AG04450 (cell line): ENCODE measurements at regions not wholly inside any gene's neighbourhood (a gene's known extent, or its start where the extent isn't known, plus 50 kb on each side); places are given as distances from the start of the nearest gene placed in this dataset.

Experiments used
- CTCF ChIA-PET: fragments of 300-600, 350-600 bp; formaldehyde crosslinking; extraction: SDS; loops from one replicate; lab custom pipeline; 2022; ENCODE audit warnings: antibody characterized with exemption, inconsistent platforms; lab: Charles Lee
- POLR2A ChIA-PET: fragments of 350-600 bp; formaldehyde crosslinking; extraction: SDS; loops from one replicate; lab custom pipeline; 2021; ENCODE audit warnings: antibody characterized with exemption, inconsistent platforms; lab: Yijun Ruan, JAX
- DNase-seq: peaks from one replicate; pipeline ENCODE4 v3.0.0-alpha.2; 2011; ENCODE audit warnings: low read depth, low spot score
- H3K27ac ChIP-seq: one replicate; pipeline ENCODE4 v1.5.1; 2012; ENCODE audit warnings: low read depth, low read length, control low read depth
- H3K27me3 ChIP-seq: one replicate; pipeline ENCODE4 v1.6.0; 2012; ENCODE audit warnings: low read length; ENCODE audit not compliant: control insufficient read depth, insufficient read depth
- H3K4me3 ChIP-seq: 2 replicates; pipeline ENCODE4 v1.5.1; 2011; ENCODE audit warnings: mild to moderate bottlenecking, low read depth, low read length, control low read depth
- H3K9me3 ChIP-seq: 2 replicates; pipeline ENCODE4 v1.5.1; 2012; ENCODE audit warnings: low read length; ENCODE audit not compliant: control insufficient read depth, insufficient read depth
- CTCF ChIP-seq: IDR thresholded peaks from 2 replicates; pipeline ENCODE4 v1.5.1; 2011; ENCODE audit warnings: low read depth, low read length, control low read depth, inconsistent platforms

- Histone ChIP-seq H3K27me3 (peaks cover 12% of the 10 kb centered on the region), H3K4me3 (no peak overlapping the region), H3K27ac (no peak overlapping the region), H3K9me3 (no peaks in the 10 kb centered on the region)
- ChIA-PET CTCF (no interaction called here), POLR2A (no interaction called here)
- no peak for TF ChIP-seq CTCF
- no peak for DNase-seq
Observed at GRCh38 chr13:109521719-109522118, 264.7 kb downstream of the IRS2 start.

GRCh38 chr13:109517517-109517916 lies 268.9 kb downstream of the IRS2 start:
- CTCF ChIA-PET = no interaction called here

GRCh38 chr13:109516186-109516585 lies 270.2 kb downstream of the IRS2 start:
- no peak for TF ChIP-seq CTCF
- no peak for DNase-seq
- H3K4me3 ChIP-seq = no peak overlapping the region
- peaks cover 3% of the 10 kb centered on the region for H3K27me3 ChIP-seq
- ChIA-PET POLR2A (no interaction called here), CTCF (no interaction called here)
- H3K9me3 ChIP-seq = no peaks in the 10 kb centered on the region
- H3K27ac ChIP-seq = no peak overlapping the region

More at GRCh38 chr13:109517517-109517916, 268.9 kb downstream of the IRS2 start:
- Histone ChIP-seq H3K9me3 (no peaks in the 10 kb centered on the region), H3K4me3 (no peak overlapping the region), H3K27me3 (peaks cover 3% of the 10 kb centered on the region), H3K27ac (no peak overlapping the region)
- no peak for TF ChIP-seq CTCF
- POLR2A ChIA-PET = no interaction called here
- DNase-seq = no peak

- TF ChIP-seq CTCF = no peak
- Histone ChIP-seq H3K4me3 (no peak overlapping the region), H3K9me3 (no peaks in the 10 kb centered on the region), H3K27me3 (no peaks in the 10 kb centered on the region), H3K27ac (no peak overlapping the region)
- CTCF ChIA-PET = no interaction called here
- no peak for DNase-seq
- POLR2A ChIA-PET = no interaction called here
Observed at GRCh38 chr13:109510013-109510412, 276.4 kb downstream of the IRS2 start.

- Histone ChIP-seq H3K9me3 (no peaks in the 10 kb centered on the region), H3K27me3 (no peaks in the 10 kb centered on the region), H3K4me3 (no peak overlapping the region), H3K27ac (no peak overlapping the region)
- peak; percentile 8 for DNase-seq
- CTCF ChIA-PET = no interaction called here
- POLR2A ChIA-PET = no interaction called here
- no peak for TF ChIP-seq CTCF
Observed at GRCh38 chr13:109509154-109509900, 277.1 kb downstream of the IRS2 start.
